ENCODE measurements at regions not wholly inside any gene's neighbourhood (a gene's known extent, or its start where the extent isn't known, plus 50 kb on each side); places are given as distances from the start of the nearest gene placed in this dataset.

- intact Hi-C loops (cut with DNase I; ENCODE audit: low total_unique reads) = no loop called here
- Histone ChIP-seq H3K9me3 (no peaks in the 10 kb centered on the region), H3K4me1 (peaks cover 3% of the 10 kb centered on the region), H3K36me3 (ENCODE audit: low read depth, missing control alignments) (no peaks in the 10 kb centered on the region), H3K4me3 (no peak overlapping the region), H3K27me3 (no peaks in the 10 kb centered on the region), H3K27ac (no peak overlapping the region)
- 66 to 77% methylated on average over 4 of the region's 4 CpGs for WGBS, 2 donors
- DNase-seq = no peak
- TF ChIP-seq CTCF (IDR thresholded peaks at IDR 0.05) (no peak), POLR2A (IDR thresholded peaks at IDR 0.05) (no peak)
Measured at GRCh38 chr9:87065981-87066380, 118.7 kb upstream of the GAS1 start.

- peaks cover 3% of the 10 kb centered on the region for H3K4me1 ChIP-seq
- no peaks in the 10 kb centered on the region for H3K27me3 ChIP-seq
- no peak overlapping the region for H3K4me3 ChIP-seq
- WGBS, 2 donors = 78 to 95% methylated on average over 1 of the region's 1 CpG
- no peaks in the 10 kb centered on the region for H3K9me3 ChIP-seq
- no peak overlapping the region for H3K27ac ChIP-seq
- TF ChIP-seq POLR2A (IDR thresholded peaks at IDR 0.05) (no peak), CTCF (IDR thresholded peaks at IDR 0.05) (no peak)
- intact Hi-C loops (cut with DNase I; ENCODE audit: low total_unique reads) = no loop called here
- DNase-seq = no peak
- H3K36me3 ChIP-seq (ENCODE audit: low read depth, missing control alignments) = no peaks in the 10 kb centered on the region
Measured at GRCh38 chr9:87067426-87067825, 120.1 kb upstream of the GAS1 start.

- Histone ChIP-seq H3K27me3 (no peaks in the 10 kb centered on the region), H3K9me3 (no peaks in the 10 kb centered on the region), H3K4me3 (no peak overlapping the region), H3K27ac (no peak overlapping the region), H3K36me3 (ENCODE audit: low read depth, missing control alignments) (no peaks in the 10 kb centered on the region), H3K4me1 (peaks cover 2% of the 10 kb centered on the region)
- DNase-seq = no peak
- WGBS, 2 donors = 82 to 88% methylated on average over 4 of the region's 4 CpGs
- intact Hi-C loops (cut with DNase I; ENCODE audit: low total_unique reads) = no loop called here
- no peak for TF ChIP-seq CTCF (IDR thresholded peaks at IDR 0.05)
- TF ChIP-seq POLR2A (IDR thresholded peaks at IDR 0.05) = no peak
Measured at GRCh38 chr9:87068177-87068840, 121.0 kb upstream of the GAS1 start.

GRCh38 chr9:87069690-87070089 is 122.4 kb upstream of the GAS1 start:
- Histone ChIP-seq H3K27ac (no peak overlapping the region), H3K4me3 (no peak overlapping the region)
- WGBS, 2 donors = 65 to 75% methylated on average over 3 of the region's 3 CpGs

More at GRCh38 chr9:87069690-87070089, 122.4 kb upstream of the GAS1 start:
- intact Hi-C loops (cut with DNase I; ENCODE audit: low total_unique reads) = no loop called here
- H3K27me3 ChIP-seq = no peaks in the 10 kb centered on the region
- TF ChIP-seq POLR2A (IDR thresholded peaks at IDR 0.05) (no peak), CTCF (IDR thresholded peaks at IDR 0.05) (no peak)
- no peaks in the 10 kb centered on the region for H3K36me3 ChIP-seq (ENCODE audit: low read depth, missing control alignments)
- H3K4me1 ChIP-seq = no peaks in the 10 kb centered on the region
- no peaks in the 10 kb centered on the region for H3K9me3 ChIP-seq
- no peak for DNase-seq

Data from testis (tissue), 2 donors.